ENCODE measurements at regions not wholly inside any gene's neighbourhood (a gene's known extent, or its start where the extent isn't known, plus 50 kb on each side); places are given as distances from the start of the nearest gene placed in this dataset.

DNA sequence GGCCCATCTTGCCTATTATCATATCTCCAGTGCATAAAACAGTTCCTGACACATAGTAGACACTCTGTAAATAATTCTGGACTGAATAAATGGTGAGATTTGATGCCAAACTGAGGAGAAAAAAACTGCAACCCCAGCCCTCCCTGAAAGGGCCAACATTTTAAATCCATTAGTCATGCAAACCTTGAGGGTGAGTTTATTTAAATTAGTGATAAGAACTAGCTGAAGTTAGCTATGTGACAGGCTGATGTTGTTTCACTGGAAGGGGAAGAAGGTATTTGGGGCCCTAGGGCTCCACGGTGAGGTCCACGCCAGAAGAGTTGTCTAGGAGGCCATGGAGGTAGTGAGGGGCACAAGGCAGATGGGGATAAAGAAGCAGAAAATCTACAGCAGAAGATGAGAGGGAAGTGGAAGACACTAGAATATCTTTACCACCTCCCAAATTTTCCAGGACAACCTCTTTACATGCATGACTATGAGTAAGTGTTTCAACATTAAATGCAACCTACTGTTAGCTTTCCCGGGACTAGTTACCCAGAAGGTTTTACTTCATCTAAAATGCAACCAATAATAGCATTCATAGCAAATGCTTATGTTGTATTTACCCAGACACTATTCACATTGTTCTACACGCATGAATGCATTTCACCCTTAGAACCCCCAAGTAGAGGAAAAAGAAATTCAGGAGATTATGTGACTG is 183.2 kb upstream of the LYZL1 start:
- no peak for ATAC-seq (ENCODE audit: low FRiP score in 2 of 2)
- TF ChIP-seq POLR2AphosphoS5 (IDR thresholded peaks at IDR 0.05) (no peak), POLR2A (IDR thresholded peaks at IDR 0.05) (no peak)
- H3K4me1 ChIP-seq, result no peaks in the 10 kb centered on the region
- WGBS, 2 donors, result 76 to 87% methylated on average over 4 of the region's 4 CpGs
- no peaks in the 10 kb centered on the region for H3K27me3 ChIP-seq
- no peak overlapping the region for H3K27ac ChIP-seq
- no peak for DNase-seq
- no peak overlapping the region for H3K4me3 ChIP-seq
- H3K36me3 ChIP-seq, result no peaks in the 10 kb centered on the region
- H3K9me3 ChIP-seq, result no peaks in the 10 kb centered on the region

DNA sequence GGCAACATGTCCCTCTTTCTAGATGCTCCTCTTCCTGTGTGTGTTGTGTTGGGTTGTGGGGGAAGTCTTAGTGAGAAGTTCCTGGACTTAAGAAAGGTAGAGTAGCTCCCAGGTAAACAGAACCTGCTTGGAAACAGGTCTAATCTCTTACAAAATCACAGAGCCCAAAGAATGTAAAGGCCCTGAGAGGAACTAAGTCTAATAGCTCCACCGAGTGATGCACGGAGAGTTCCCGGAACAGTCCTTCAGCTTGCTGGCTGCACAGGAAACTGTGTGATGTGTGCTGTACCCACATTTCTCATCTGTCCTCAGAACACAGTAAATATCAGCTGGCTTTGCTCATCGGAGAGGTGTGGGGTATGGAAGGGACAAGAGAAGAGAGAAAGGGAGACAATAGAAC is 182.6 kb upstream of the LYZL1 start:
- TF ChIP-seq POLR2AphosphoS5 (IDR thresholded peaks at IDR 0.05) (no peak), POLR2A (IDR thresholded peaks at IDR 0.05) (no peak), EP300 (IDR thresholded peaks at IDR 0.05) (no peak)
- TF ChIP-seq, protein P1, sequence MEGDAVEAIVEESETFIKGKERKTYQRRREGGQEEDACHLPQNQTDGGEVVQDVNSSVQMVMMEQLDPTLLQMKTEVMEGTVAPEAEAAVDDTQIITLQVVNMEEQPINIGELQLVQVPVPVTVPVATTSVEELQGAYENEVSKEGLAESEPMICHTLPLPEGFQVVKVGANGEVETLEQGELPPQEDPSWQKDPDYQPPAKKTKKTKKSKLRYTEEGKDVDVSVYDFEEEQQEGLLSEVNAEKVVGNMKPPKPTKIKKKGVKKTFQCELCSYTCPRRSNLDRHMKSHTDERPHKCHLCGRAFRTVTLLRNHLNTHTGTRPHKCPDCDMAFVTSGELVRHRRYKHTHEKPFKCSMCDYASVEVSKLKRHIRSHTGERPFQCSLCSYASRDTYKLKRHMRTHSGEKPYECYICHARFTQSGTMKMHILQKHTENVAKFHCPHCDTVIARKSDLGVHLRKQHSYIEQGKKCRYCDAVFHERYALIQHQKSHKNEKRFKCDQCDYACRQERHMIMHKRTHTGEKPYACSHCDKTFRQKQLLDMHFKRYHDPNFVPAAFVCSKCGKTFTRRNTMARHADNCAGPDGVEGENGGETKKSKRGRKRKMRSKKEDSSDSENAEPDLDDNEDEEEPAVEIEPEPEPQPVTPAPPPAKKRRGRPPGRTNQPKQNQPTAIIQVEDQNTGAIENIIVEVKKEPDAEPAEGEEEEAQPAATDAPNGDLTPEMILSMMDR (IDR thresholded peaks at IDR 0.05), result no peak
- no peaks in the 10 kb centered on the region for H3K4me1 ChIP-seq
- H3K36me3 ChIP-seq, result no peaks in the 10 kb centered on the region
- no peaks in the 10 kb centered on the region for H3K9me3 ChIP-seq
- DNase-seq (no peak), ATAC-seq (ENCODE audit: low FRiP score in 2 of 2) (no peak)
- no peak overlapping the region for H3K4me3 ChIP-seq
- WGBS, 2 donors, result 32 to 52% methylated on average over 4 of the region's 4 CpGs
- no peak overlapping the region for H3K27ac ChIP-seq
- no peaks in the 10 kb centered on the region for H3K27me3 ChIP-seq

DNA sequence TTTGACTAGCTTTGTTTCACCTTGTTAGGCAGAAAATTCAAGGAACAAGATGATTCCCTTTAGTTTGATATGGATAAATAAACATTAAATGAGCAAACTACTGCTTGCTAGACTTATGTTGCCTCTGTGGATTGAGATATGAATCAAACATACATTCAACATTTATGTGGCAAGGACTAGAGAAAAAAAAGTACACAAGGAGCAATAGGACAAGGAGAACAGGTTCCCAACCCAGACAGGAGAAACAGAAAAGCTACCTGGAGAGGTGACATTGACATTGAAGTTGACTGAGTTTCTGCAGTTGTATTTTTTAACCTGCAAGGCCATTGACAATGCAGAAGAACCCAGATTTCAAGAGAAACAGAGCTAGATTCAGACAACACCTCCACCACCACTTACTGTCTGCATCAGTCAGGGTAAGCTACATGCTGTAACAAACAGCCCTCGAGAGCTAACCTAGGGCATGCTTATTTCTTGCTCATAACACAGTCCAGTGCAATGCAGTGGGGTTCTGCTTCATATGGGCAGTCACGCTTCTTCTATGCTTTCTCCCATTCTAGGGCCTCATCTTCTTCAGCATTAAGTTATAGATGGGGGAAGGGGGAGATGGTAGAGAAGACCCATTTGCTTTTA is 180.9 kb upstream of the LYZL1 start:
- H3K27ac ChIP-seq, result no peak overlapping the region
- no peaks in the 10 kb centered on the region for H3K27me3 ChIP-seq
- TF ChIP-seq, protein P1 (IDR thresholded peaks at IDR 0.05), result no peak
- TF ChIP-seq POLR2AphosphoS5 (IDR thresholded peaks at IDR 0.05) (no peak), EP300 (IDR thresholded peaks at IDR 0.05) (no peak), POLR2A (IDR thresholded peaks at IDR 0.05) (no peak)
- 93 to 94% methylated on average over 2 of the region's 2 CpGs for WGBS, 2 donors
- H3K4me1 ChIP-seq, result no peaks in the 10 kb centered on the region
- H3K4me3 ChIP-seq, result no peak overlapping the region
- no peaks in the 10 kb centered on the region for H3K36me3 ChIP-seq
- ATAC-seq (ENCODE audit: low FRiP score in 2 of 2), result no peak
- no peaks in the 10 kb centered on the region for H3K9me3 ChIP-seq
- DNase-seq, result no peak

DNA sequence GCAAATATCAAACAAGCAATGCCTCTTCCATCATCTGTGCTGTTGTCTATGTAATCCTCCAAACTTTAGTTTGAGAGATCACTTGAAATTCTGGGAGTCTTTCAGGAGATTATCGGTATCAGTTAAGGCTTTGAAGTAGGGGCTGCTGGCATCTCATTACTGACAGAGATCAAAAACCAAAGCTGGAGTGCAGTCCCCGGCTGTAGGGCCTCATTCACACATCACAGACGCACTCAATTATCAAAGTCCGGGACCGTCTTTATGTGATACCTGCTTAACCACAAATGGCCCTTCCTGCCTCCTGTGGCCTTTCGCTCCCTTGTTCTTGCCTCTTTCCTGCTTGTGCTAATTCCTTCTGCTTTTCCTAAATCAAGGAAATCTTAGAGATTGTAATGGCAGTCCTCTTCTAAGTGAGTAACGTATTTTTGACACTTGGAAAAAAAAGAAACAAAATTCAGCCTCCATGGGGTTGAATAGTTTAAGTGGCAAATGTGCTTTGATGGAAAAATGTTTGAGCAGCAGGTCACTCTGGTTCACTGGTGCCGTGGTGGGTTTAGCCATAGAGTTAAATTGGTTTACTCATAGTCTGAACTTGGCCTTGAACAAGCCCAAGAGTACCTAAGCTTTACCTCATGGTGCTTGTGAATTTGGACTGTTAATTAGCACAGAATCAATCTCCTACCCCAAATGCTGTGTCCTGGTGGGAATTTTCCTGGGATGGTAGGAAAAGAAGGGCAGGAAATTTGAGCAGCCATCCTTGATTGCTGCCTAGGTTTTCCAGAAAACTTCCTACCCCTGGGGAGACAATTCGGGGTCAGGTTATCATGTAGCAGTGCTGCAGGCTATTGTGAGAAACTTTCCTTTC is 178.9 kb upstream of the LYZL1 start:
- H3K27ac ChIP-seq, result no peak overlapping the region
- no peak overlapping the region for H3K4me3 ChIP-seq
- no peak for ATAC-seq (ENCODE audit: low FRiP score in 2 of 2)
- no peaks in the 10 kb centered on the region for H3K27me3 ChIP-seq
- H3K36me3 ChIP-seq, result no peaks in the 10 kb centered on the region
- WGBS, 2 donors, result 74 to 76% methylated on average over 9 of the region's 9 CpGs
- DNase-seq, result no peak
- H3K4me1 ChIP-seq, result no peaks in the 10 kb centered on the region
- TF ChIP-seq EP300 (IDR thresholded peaks at IDR 0.05), result no peak
- no peaks in the 10 kb centered on the region for H3K9me3 ChIP-seq

DNA sequence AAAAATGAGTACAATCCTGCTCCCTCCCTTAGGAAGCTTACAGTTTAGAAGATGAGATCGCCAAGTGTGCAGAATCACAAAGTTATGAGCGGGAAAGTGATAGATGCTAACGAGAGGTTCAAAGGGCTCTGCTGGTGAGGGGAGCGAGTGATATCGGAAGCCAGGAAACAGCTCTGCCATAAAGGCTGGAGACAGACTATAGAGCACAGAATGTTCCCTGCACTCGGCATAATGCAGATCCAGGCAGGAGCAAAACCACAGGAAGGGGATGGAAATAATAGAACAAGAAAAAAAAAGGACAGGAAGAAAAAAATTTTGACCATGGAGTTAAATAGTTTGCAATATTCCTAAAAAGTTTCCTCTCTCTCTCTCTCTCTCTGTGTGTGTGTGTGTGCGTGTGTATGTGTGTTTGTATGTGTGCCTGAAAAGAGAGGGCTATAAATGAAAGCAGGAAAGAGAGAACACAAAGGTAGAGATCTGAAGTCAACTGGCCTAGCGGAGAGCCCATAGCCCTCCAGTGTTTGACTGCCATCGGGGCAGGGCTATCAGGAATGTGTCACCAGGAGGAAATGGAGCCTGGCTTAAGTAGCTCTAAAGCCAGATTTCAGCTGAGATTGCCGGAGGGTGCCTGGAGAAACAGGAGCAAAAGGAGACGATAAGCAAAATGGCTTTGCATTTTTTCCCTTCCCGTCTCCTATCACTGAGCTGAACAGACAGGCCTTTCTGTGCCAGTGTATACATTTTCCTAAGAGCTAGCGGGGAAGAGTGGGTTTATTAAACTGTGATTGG is 175.8 kb upstream of the LYZL1 start:
- no peaks in the 10 kb centered on the region for H3K4me1 ChIP-seq
- peaks cover 3 to 14% (median 11%) of the 10 kb centered on the region in 4 donors for H3K9me3 ChIP-seq
- no peaks in the 10 kb centered on the region for H3K27me3 ChIP-seq
- TF ChIP-seq EP300 (IDR thresholded peaks at IDR 0.05) (no peak), POLR2AphosphoS5 (IDR thresholded peaks at IDR 0.05) (no peak), POLR2A (IDR thresholded peaks at IDR 0.05) (no peak)
- TF ChIP-seq, protein P1 (IDR thresholded peaks at IDR 0.05), result no peak
- 60 to 65% methylated on average over 13 of the region's 13 CpGs for WGBS, 2 donors
- H3K4me3 ChIP-seq, result no peak overlapping the region
- DNase-seq (no peak), ATAC-seq (ENCODE audit: low FRiP score in 2 of 2) (no peak)
- H3K27ac ChIP-seq, result no peak overlapping the region
- H3K36me3 ChIP-seq, result no peaks in the 10 kb centered on the region
